DMS53 (cell line): ENCODE measurements at regions not wholly inside any gene's neighbourhood (a gene's known extent, or its start where the extent isn't known, plus 50 kb on each side); places are given as distances from the start of the nearest gene placed in this dataset.
"Not testable (repeated sequence)": the region's sequence is repeated elsewhere in the genome, so short reads cannot be mapped to it uniquely, and the experiment has no call there.

Experiments
- DNase-seq: peaks from one replicate; lab custom pipeline; 2025; lab: John Stamatoyannopoulos, UW

- DNase-seq = peak; percentile 77
Measured at GRCh38 chr1:194813096-194813495, 1626.7 kb upstream of the B3GALT2 start.

DNA sequence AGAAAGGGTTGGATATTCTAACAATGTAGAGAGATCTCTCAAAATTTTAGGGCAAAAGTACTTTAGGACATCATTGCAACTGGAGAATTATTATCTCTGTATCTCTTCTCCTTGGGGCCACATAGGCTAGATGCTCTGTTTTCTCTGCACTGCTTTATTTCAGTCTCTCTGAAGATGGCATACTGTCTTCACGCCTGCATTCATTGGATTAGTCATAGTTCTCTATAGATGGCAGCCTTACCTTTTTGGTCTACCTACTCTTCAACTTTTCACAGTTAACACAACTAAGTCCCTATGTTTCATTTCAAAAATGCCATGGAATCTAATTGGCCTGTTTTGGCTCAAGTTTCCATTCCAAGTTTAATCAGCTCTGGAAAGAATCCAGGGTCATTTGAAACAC lies 1623.3 kb upstream of the B3GALT2 start:
- DNase-seq = peak; percentile 5

DNA sequence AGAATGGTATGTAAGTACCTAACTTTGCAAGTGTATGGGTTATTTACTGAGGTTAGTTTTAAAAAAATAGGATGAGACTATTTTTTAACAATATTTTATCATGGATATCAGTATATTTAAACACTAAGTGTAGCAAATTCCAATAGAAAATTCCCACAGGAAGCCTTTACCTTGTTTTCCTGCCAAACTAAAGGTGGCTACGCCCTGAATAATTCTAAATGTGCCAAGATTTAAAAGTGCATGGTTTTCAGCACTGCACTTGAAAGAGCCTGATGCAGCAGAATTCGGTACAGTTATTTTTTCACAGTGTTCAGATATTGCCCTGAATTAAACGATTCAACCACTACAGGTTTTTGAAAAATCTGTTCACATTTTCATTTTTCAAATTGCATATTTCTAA lies 1622.8 kb upstream of the B3GALT2 start:
- no peak for DNase-seq

GRCh38 chr1:194807530-194808220 lies 1621.3 kb upstream of the B3GALT2 start:
- DNase-seq = no peak

DNA sequence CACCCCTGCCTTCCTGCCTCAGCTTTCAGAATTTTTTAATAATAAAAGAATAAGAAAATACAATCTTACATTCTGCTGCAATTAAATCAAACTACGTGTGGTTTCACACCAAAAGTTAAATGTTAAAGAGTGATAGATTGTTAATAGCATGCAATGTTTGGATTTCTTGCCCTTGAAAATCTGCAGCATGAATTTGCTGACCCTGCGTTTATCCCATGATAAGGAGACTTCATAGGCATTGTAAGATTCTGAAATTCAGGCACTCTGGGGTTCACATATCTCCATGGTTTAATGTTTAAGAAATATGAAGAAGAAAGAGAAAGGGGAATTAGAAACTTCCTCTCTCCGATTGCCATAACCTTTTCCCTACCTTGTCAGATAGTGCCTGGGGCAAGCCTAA lies 1616.2 kb upstream of the B3GALT2 start:
- DNase-seq = no peak

DNA sequence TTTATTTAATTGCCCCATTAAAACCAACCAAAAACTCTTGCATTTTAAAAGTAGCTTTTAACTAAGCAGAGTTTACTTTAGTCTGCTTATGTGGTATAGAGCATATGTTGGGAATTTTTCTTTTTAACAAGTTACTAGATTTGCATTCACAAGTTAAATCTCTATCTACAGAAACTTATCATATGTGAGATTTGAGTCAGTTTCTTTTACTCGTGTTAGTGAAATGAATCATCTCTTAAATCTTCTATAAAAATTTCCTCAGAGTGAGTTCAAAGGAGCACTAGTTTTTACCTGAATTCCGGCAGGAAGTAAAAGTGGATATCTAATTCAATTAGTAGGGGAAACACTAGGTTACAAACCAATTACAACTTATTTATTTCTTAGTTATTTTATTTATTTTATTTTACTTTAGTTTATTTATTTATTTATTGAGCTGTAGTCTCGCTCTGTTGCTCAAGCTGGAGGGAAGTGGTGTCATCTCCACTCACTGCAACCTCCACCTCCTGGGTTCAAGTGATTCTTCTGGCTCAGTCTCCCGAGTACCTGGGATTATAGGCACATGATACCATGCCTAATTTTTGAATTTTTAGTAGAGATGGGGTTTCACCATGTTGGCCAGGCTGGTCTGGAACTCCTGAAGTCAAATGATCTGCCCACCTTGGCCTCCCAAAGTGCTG lies 1609.6 kb upstream of the B3GALT2 start:
- DNase-seq = no peak

DNA sequence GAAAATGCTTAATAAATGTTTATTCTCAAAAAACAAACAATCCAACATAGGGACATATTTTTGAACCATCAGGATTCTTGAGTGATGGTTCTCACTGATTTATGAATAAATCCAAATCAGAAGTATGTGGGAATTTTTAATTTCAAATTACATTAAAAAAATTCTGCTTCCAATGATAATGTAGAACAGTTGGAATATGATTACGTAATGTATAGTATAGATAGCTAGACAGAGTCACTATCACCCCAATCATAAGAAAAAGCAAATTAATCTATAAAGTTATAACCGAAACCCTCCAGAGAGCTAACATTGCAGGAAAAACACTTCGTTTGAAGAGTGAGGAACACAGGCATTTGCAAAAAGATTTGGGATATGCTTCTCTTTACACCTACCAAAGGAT lies 1600.6 kb upstream of the B3GALT2 start:
- DNase-seq = no peak

GRCh38 chr1:194786027-194786426 lies 1599.6 kb upstream of the B3GALT2 start:
- no peak for DNase-seq

- no peak for DNase-seq
Measured at GRCh38 chr1:194776657-194777056, 1590.2 kb upstream of the B3GALT2 start.

GRCh38 chr1:194774535-194774934 lies 1588.1 kb upstream of the B3GALT2 start:
- DNase-seq = peak; percentile 25

DNA sequence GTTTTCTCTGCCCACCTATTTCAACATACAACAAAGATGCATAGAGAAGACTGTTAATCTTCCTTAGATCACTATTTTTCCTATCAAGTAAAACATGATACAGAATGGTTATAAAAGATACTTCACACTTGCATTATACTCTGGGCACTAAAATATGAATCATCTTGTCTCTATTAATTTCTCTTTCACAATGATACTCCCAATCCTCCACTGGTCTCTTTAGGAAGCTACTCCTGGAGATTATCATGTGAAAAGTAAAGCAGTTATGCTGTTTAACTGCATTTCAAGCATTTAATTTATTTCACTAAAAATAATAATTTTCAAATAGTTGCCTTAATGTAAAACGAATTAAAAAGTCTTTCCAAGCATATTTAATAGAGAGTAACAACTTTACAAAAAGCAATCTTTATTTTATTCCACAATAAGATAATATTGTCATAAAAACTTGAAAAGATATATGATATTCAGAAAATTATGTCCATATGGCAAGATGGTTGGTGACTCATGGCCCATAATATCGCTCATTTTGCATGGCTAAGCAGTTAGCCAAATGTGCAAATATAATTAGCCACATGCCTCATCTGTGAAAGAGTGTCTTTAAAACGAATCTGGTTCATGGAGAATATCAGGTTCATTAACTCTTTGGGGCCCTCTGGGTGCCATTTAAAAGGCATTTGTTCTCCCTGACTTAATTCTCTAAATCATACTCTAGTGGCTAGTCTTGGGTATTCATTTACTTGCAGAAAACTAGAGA lies 1569.0 kb upstream of the B3GALT2 start:
- no peak for DNase-seq

- not testable (repeated sequence) for DNase-seq
Measured at GRCh38 chr1:194738843-194739242, 1552.4 kb upstream of the B3GALT2 start.

- no peak for DNase-seq
Measured at GRCh38 chr1:194734970-194735369, 1548.6 kb upstream of the B3GALT2 start.

- no peak for DNase-seq
Measured at GRCh38 chr1:194731025-194731424, 1544.6 kb upstream of the B3GALT2 start.

DNA sequence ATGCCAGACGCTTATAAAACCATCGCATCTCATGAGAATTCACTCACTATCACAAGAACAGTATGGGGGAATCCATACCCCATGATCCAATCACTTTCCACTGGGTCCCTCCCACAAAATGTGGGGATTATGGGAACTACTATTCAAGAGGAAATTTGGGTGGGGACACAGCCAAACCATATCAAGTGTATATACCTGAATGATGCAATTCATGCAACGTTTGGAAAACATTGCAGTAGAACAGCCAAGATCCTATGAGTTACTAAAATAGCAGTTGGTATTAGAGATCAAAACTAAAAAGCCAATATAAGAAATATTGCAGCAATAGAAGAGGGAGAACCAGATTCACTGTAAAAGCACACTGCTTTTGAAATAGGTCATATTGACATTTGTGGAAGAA lies 1543.9 kb upstream of the B3GALT2 start:
- DNase-seq = no peak

GRCh38 chr1:194723067-194723466 lies 1536.7 kb upstream of the B3GALT2 start:
- DNase-seq = peak; percentile 10

GRCh38 chr1:194717941-194718340 lies 1531.5 kb upstream of the B3GALT2 start:
- DNase-seq = no peak

DNA sequence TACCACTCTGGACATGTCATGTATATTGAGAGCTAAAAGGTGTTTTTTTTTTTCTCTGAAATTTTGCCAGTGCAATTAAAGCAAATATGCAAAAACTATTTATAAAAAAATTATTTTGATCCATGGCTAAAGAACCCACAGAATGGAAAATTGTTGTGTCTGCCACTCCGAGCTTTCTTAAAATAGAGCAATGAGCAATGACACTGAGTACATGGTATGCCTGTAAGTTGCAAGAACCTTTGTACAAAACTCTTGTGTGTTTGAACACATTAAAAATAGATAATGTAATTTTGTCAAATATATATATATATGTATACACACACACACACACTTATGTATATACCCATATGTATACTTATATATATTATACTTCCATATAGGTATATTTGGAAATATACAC lies 1530.9 kb upstream of the B3GALT2 start:
- DNase-seq = no peak

GRCh38 chr1:194710671-194711070 lies 1524.3 kb upstream of the B3GALT2 start:
- no peak for DNase-seq

- no peak for DNase-seq
Measured at GRCh38 chr1:194709439-194709838, 1523.0 kb upstream of the B3GALT2 start.

- no peak for DNase-seq
Measured at GRCh38 chr1:194707074-194707473, 1520.7 kb upstream of the B3GALT2 start.

DNA sequence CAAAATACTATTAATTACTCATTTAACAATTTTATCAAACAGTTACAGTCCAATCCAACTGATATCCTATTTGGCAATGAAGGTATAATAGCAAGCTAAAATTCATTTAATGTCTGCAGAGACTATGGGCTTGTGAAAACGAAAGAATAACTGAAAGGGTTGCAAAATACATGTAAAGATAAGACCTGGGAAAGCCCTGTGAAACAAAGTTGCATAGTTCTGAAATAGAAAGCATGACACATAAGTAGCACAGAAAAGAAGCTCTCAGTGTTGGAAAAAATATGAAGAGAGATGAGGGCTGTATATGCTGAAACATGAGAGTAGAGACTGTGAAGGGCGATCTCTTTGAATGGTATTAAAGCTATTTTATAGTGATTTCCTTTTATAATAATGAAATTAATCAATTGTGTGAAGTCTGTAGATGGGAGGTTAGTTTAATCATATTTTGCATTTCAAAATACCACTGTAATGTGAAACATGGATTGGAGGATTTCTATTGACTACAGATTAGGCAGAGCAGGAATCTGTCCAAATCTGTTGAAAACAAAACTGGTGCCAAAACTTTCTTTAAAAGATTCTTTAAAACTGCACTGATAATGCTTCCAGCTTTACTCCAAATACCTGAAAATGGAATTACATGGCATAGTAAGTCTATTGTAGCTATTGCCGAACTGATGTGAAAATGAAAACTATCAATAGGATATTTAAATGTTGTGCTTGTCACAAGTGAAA lies 1518.9 kb upstream of the B3GALT2 start:
- no peak for DNase-seq
